CD4-positive, alpha-beta memory T cell (primary cell): ENCODE measurements at regions not wholly inside any gene's neighbourhood (a gene's known extent, or its start where the extent isn't known, plus 50 kb on each side); places are given as distances from the start of the nearest gene placed in this dataset.
"Not testable (repeated sequence)": the region's sequence is repeated elsewhere in the genome, so short reads cannot be mapped to it uniquely, and the experiment has no call there.

Experiments
- CTCF ChIA-PET: fragments of 350-600 bp; sonication (Branson Sonifier 250); formaldehyde crosslinking; loops from one replicate; lab custom pipeline; 2021; ENCODE audit warnings: inconsistent platforms; ENCODE audit not compliant: partially characterized antibody; lab: Charles Lee
- POLR2A ChIA-PET: fragments of 350-600 bp; sonication (Branson Sonifier 250); formaldehyde crosslinking; loops from one replicate; lab custom pipeline; 2021; ENCODE audit not compliant: partially characterized antibody; lab: Charles Lee
- DNase-seq, 5 donors: peaks; one replicate each; pipeline versions ENCODE4 v3.0.0 to v3.0.0-alpha.2; 2020 to 2022; ENCODE audit warnings: mixed read lengths in 1 of 5
- H3K27ac ChIP-seq: one replicate; pipeline ENCODE4 v1.7.0; 2013; ENCODE audit warnings: low read depth, low read length
- H3K27me3 ChIP-seq: 2 replicates; pipeline ENCODE4 v1.7.0; 2013; ENCODE audit warnings: mild to moderate bottlenecking, low read length, moderate library complexity; ENCODE audit not compliant: insufficient read depth
- H3K36me3 ChIP-seq: 2 replicates; pipeline ENCODE4 v1.7.0; 2013; ENCODE audit warnings: mild to moderate bottlenecking, low read length, moderate library complexity; ENCODE audit not compliant: insufficient read depth
- H3K4me1 ChIP-seq: 2 replicates; pipeline ENCODE4 v1.7.0; 2013; ENCODE audit warnings: mild to moderate bottlenecking, low read length, moderate library complexity; ENCODE audit not compliant: insufficient read depth
- H3K4me3 ChIP-seq, 2 donors: one replicate each; pipeline ENCODE4 v1.7.0; 2013; ENCODE audit warnings: low read length in 2 of 2, mild to moderate bottlenecking in 1 of 2
- H3K9me3 ChIP-seq, 2 donors: one replicate each; pipeline ENCODE4 v1.7.0; 2013; ENCODE audit warnings: low read length in 2 of 2, control low read depth in 1 of 2; ENCODE audit not compliant: control insufficient read depth in 1 of 2
- H3K27ac Mint-ChIP-seq, 7 donors: one replicate each; pipeline ENCODE4 v1.8.0; 2020 to 2021; ENCODE audit warnings: mixed read lengths in 7 of 7, mild to moderate bottlenecking in 6 of 7, inconsistent platforms in 3 of 7, moderate library complexity in 3 of 7
- H3K27me3 Mint-ChIP-seq, 2 donors: one replicate each; pipeline ENCODE4 v1.8.0; 2020 to 2021; ENCODE audit warnings: mixed read lengths in 2 of 2
- H3K36me3 Mint-ChIP-seq, 2 donors: one replicate each; pipeline ENCODE4 v1.8.0; 2020 to 2021; ENCODE audit warnings: mixed read lengths in 2 of 2, inconsistent platforms in 1 of 2, mild to moderate bottlenecking in 1 of 2
- H3K4me1 Mint-ChIP-seq, 4 donors: one replicate each; pipeline ENCODE4 v1.8.0; 2020 to 2021; ENCODE audit warnings: mixed read lengths in 4 of 4, mild to moderate bottlenecking in 1 of 4
- H3K4me3 Mint-ChIP-seq, 8 donors: one replicate each; pipeline ENCODE4 v1.8.0; 2020 to 2021; ENCODE audit warnings: mixed read lengths in 8 of 8, mild to moderate bottlenecking in 7 of 8, moderate library complexity in 6 of 8, inconsistent platforms in 3 of 8
- H3K9me3 Mint-ChIP-seq, 8 donors: one replicate each; pipeline ENCODE4 v1.8.0; 2020 to 2021; ENCODE audit warnings: mixed read lengths in 8 of 8, mild to moderate bottlenecking in 5 of 8, inconsistent platforms in 3 of 8, moderate library complexity in 1 of 8
- intact Hi-C: fragments of 100-400 bp; cut with micrococcal nuclease; formaldehyde crosslinking; loops from one replicate; pipeline ENCODE4 v1.15.1; 2023

- H3K36me3 ChIP-seq, result no peaks in the 10 kb centered on the region
- H3K4me1 ChIP-seq, result no peaks in the 10 kb centered on the region
- no peak overlapping the region for H3K4me3 ChIP-seq
- no peaks in the 10 kb centered on the region for H3K4me1 Mint-ChIP-seq
- intact Hi-C loops, result no loop called here
- ChIA-PET CTCF (no interaction called here), POLR2A (no interaction called here)
- H3K9me3 ChIP-seq, result no peaks in the 10 kb centered on the region
- no peak overlapping the region for H3K27ac Mint-ChIP-seq
- H3K27ac ChIP-seq, result no peak overlapping the region
- no peak for DNase-seq
- no peaks in the 10 kb centered on the region for H3K27me3 ChIP-seq
- H3K4me3 Mint-ChIP-seq, result no peak overlapping the region
- no peaks in the 10 kb centered on the region for H3K36me3 Mint-ChIP-seq
- peaks cover 2 to 25% (median 15%) of the 10 kb centered on the region in 8 donors for H3K9me3 Mint-ChIP-seq
- no peaks in the 10 kb centered on the region for H3K27me3 Mint-ChIP-seq
These were observed 957.8 kb upstream of the CTNND2 start for GRCh38 chr5:12861886-12862654.

DNA sequence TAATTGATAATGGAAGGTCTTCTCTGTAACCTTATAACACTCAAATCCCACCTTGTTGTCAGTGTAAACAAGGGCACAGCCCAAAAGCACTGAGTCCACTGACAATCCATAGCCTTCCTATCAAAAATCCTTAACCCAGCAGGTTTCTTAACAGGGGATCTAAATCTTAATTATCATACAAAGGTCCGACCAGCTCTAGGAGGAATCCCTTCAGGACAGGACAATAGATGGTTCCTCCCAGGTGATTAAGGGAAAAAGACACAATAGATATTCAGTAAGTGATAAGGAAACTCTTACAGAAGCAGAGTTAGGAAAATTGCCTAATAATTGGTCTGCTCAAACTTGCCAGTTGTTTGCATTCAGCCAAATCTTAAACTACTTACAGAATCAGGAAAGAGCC is 951.9 kb upstream of the CTNND2 start:
- H3K27ac ChIP-seq, H3K4me3 Mint-ChIP-seq, H3K36me3 Mint-ChIP-seq, H3K27me3 Mint-ChIP-seq, H3K4me1 Mint-ChIP-seq, POLR2A ChIA-PET, H3K4me1 ChIP-seq, H3K4me3 ChIP-seq, DNase-seq, intact Hi-C loops, H3K36me3 ChIP-seq, CTCF ChIA-PET, H3K9me3 ChIP-seq, H3K27ac Mint-ChIP-seq, H3K27me3 ChIP-seq: not testable (repeated sequence)
- peaks cover 2 to 40% (median 17%) of the 10 kb centered on the region in 8 donors for H3K9me3 Mint-ChIP-seq

DNA sequence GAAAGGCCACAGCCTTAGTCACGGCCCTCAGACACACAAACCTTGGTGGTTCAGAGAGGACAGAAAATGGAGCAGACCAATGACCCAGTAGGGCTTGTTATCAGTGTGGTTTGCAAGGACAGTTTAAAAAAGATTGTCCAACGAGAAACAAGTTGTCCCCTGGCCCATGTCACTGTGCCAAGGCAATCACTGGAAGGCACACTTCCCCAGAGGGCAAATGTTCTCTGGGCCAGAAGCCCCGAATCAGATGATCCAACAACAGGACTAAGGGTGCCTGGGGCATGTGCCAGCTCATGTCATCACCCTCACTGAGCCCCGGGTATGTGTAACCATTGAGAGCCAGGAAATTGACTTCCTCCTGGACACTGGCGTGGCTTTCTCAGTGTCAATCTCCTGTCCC is 950.1 kb upstream of the CTNND2 start:
- no peaks in the 10 kb centered on the region for H3K36me3 ChIP-seq
- no peak for DNase-seq
- H3K4me3 ChIP-seq, result no peak overlapping the region
- no peaks in the 10 kb centered on the region for H3K27me3 Mint-ChIP-seq
- H3K4me3 Mint-ChIP-seq, result no peak overlapping the region
- peaks cover 2 to 38% (median 14%) of the 10 kb centered on the region in 8 donors for H3K9me3 Mint-ChIP-seq
- no peaks in the 10 kb centered on the region for H3K4me1 Mint-ChIP-seq
- H3K4me1 ChIP-seq, result no peaks in the 10 kb centered on the region
- H3K27ac ChIP-seq, result no peak overlapping the region
- H3K27ac Mint-ChIP-seq, result no peak overlapping the region
- H3K36me3 Mint-ChIP-seq, result no peaks in the 10 kb centered on the region
- POLR2A ChIA-PET, result no interaction called here
- H3K27me3 ChIP-seq, result no peaks in the 10 kb centered on the region
- no peaks in the 10 kb centered on the region for H3K9me3 ChIP-seq
- intact Hi-C loops, result no loop called here
- CTCF ChIA-PET, result interaction anchor here (1.1 kb wide), 1 partner anchor 11 kb away, joined by 3 read pairs; no protein-coding TSS in a partner anchor

- Histone ChIP-seq H3K4me1 (no peaks in the 10 kb centered on the region), H3K27ac (no peak overlapping the region), H3K4me3 (no peak overlapping the region), H3K9me3 (no peaks in the 10 kb centered on the region), H3K36me3 (no peaks in the 10 kb centered on the region), H3K27me3 (no peaks in the 10 kb centered on the region)
- Mint-ChIP-seq H3K9me3 (peaks cover 6 to 19% (median 11%) of the 10 kb centered on the region in 8 donors), H3K36me3 (no peaks in the 10 kb centered on the region), H3K27ac (no peak overlapping the region), H3K4me1 (no peaks in the 10 kb centered on the region), H3K4me3 (no peak overlapping the region), H3K27me3 (no peaks in the 10 kb centered on the region)
- intact Hi-C loops, result no loop called here
- ChIA-PET POLR2A (no interaction called here), CTCF (no interaction called here)
- DNase-seq, result no peak
These were observed 947.5 kb upstream of the CTNND2 start for GRCh38 chr5:12851761-12852160.

GRCh38 chr5:12848709-12849108 is 944.5 kb upstream of the CTNND2 start:
- Mint-ChIP-seq H3K36me3 (no peaks in the 10 kb centered on the region), H3K9me3 (peaks cover 2 to 23% (median 10%) of the 10 kb centered on the region in 8 donors), H3K4me3 (no peak overlapping the region), H3K27ac (no peak overlapping the region), H3K27me3 (no peaks in the 10 kb centered on the region), H3K4me1 (no peaks in the 10 kb centered on the region)
- intact Hi-C loops, result no loop called here
- Histone ChIP-seq H3K4me1 (no peaks in the 10 kb centered on the region), H3K9me3 (no peaks in the 10 kb centered on the region), H3K36me3 (no peaks in the 10 kb centered on the region), H3K27ac (no peak overlapping the region), H3K4me3 (no peak overlapping the region), H3K27me3 (no peaks in the 10 kb centered on the region)
- POLR2A ChIA-PET, result no interaction called here
- CTCF ChIA-PET, result no interaction called here
- DNase-seq, result no peak

- Histone ChIP-seq H3K36me3 (no peaks in the 10 kb centered on the region), H3K4me1 (no peaks in the 10 kb centered on the region), H3K9me3 (no peaks in the 10 kb centered on the region), H3K27ac (no peak overlapping the region), H3K27me3 (no peaks in the 10 kb centered on the region), H3K4me3 (no peak overlapping the region)
- H3K27ac Mint-ChIP-seq, result no peak overlapping the region
- intact Hi-C loops, result no loop called here
- no peaks in the 10 kb centered on the region for H3K27me3 Mint-ChIP-seq
- POLR2A ChIA-PET, result no interaction called here
- no peak for DNase-seq
- peak overlapping the region in 2 of 8 donors; percentile 18 to 22 for H3K4me3 Mint-ChIP-seq
- no peaks in the 10 kb centered on the region for H3K36me3 Mint-ChIP-seq
- H3K4me1 Mint-ChIP-seq, result no peaks in the 10 kb centered on the region
- peaks cover 0 to 12% (median 4%) of the 10 kb centered on the region in 8 donors for H3K9me3 Mint-ChIP-seq
- CTCF ChIA-PET, result no interaction called here
These were observed 941.4 kb upstream of the CTNND2 start for GRCh38 chr5:12845549-12846159.

DNA sequence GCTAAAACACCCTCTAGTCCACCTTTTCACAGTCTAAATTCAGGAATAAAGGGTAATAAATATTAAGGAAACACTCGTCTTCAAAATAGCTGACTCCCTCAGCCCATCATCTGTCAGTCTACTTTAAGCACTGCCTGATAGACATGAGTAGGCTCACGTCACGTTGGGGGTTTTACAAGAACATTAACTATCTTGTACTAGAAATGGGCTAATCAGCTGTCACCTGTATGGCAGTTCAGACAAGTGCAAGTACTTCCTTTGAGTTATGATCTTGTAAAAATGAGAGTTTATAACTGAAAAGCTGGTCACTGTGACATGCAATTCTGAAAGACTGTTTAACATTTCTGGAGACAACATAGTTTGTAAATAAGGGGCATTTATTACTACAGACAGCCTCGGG is 936.7 kb upstream of the CTNND2 start:
- intact Hi-C loops, result no loop called here
- ChIA-PET CTCF (interaction anchor here (0.6 to 1.3 kb wide), 2 partner anchors 10 to 636 kb away, joined by 3 to 5 read pairs; no protein-coding TSS in a partner anchor), POLR2A (no interaction called here)
- peaks cover 0 to 11% (median 8%) of the 10 kb centered on the region in 8 donors for H3K9me3 Mint-ChIP-seq
- no peaks in the 10 kb centered on the region for H3K4me1 Mint-ChIP-seq
- no peaks in the 10 kb centered on the region for H3K36me3 ChIP-seq
- H3K27me3 Mint-ChIP-seq, result no peaks in the 10 kb centered on the region
- no peaks in the 10 kb centered on the region for H3K9me3 ChIP-seq
- no peak for DNase-seq
- no peak overlapping the region for H3K27ac ChIP-seq
- H3K27me3 ChIP-seq, result no peaks in the 10 kb centered on the region
- H3K4me3 ChIP-seq, result no peak overlapping the region
- H3K4me3 Mint-ChIP-seq, result no peak overlapping the region
- no peaks in the 10 kb centered on the region for H3K4me1 ChIP-seq
- no peaks in the 10 kb centered on the region for H3K36me3 Mint-ChIP-seq
- no peak overlapping the region for H3K27ac Mint-ChIP-seq
